GM13977 (cell line): ENCODE measurements at regions not wholly inside any gene's neighbourhood (a gene's known extent, or its start where the extent isn't known, plus 50 kb on each side); places are given as distances from the start of the nearest gene placed in this dataset.
"Not testable (repeated sequence)": the region's sequence is repeated elsewhere in the genome, so short reads cannot be mapped to it uniquely, and the experiment has no call there.

Source experiments
- DNase-seq: peaks from one replicate; pipeline ENCODE4 v3.0.0; 2012; ENCODE audit warnings: low spot score
- in situ Hi-C: fragments of 300-500 bp; cut with MboI; formaldehyde crosslinking; loops from one replicate; pipeline ENCODE4 v1.12.0; 2022; ENCODE audit warnings: low sequenced_read_pairs, low pct_unique_long_range_greater_than_20kb, mixed read lengths, inconsistent platforms; ENCODE audit not compliant: unreplicated experiment
- TF ChIP-seq, protein P1 (sequence below): IDR thresholded peaks from 2 replicates; pipeline ENCODE4 v1.5.1; 2012; ENCODE audit warnings: mild to moderate bottlenecking, control low read depth; ENCODE audit not compliant: insufficient read depth; ENCODE audit errors: extremely low read depth, missing control alignments

GRCh38 chr10:30743586-30743985 lies 114.0 kb upstream of the LYZL2 start:
- no peak for DNase-seq
- in situ Hi-C loops, result loop anchor here (25.0 kb wide), 1 partner anchor 1069 kb away; no protein-coding TSS in a partner anchor
- TF ChIP-seq, protein P1, sequence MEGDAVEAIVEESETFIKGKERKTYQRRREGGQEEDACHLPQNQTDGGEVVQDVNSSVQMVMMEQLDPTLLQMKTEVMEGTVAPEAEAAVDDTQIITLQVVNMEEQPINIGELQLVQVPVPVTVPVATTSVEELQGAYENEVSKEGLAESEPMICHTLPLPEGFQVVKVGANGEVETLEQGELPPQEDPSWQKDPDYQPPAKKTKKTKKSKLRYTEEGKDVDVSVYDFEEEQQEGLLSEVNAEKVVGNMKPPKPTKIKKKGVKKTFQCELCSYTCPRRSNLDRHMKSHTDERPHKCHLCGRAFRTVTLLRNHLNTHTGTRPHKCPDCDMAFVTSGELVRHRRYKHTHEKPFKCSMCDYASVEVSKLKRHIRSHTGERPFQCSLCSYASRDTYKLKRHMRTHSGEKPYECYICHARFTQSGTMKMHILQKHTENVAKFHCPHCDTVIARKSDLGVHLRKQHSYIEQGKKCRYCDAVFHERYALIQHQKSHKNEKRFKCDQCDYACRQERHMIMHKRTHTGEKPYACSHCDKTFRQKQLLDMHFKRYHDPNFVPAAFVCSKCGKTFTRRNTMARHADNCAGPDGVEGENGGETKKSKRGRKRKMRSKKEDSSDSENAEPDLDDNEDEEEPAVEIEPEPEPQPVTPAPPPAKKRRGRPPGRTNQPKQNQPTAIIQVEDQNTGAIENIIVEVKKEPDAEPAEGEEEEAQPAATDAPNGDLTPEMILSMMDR, result no peak

DNA sequence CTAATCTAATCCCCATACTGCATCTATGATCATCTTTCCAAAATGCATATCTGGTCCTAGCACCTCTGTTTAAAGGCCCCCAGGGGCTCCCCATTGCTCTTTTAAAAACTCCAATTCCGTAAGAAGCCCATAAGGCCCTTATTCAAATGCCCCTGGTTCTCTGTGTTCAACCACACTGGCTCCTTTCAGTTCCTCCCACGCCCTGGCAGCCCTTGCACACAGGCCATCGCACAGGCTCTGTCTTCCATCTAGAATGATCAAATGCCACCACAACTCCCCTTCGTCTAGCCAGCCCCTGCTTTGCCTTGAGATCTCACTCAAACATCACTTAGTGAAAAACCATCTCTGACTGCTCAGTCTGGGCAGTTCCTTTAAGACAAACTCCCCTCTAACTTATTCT lies 112.9 kb upstream of the LYZL2 start:
- in situ Hi-C loops, result loop anchor here (25.0 kb wide), 1 partner anchor 1070 kb away; no protein-coding TSS in a partner anchor
- TF ChIP-seq, protein P1, result no peak
- no peak for DNase-seq

- DNase-seq, result not testable (repeated sequence)
- in situ Hi-C loops, result loop anchor here (25.0 kb wide), 1 partner anchor 1072 kb away; no protein-coding TSS in a partner anchor
These were observed 111.2 kb upstream of the LYZL2 start for GRCh38 chr10:30740774-30741173.

DNA sequence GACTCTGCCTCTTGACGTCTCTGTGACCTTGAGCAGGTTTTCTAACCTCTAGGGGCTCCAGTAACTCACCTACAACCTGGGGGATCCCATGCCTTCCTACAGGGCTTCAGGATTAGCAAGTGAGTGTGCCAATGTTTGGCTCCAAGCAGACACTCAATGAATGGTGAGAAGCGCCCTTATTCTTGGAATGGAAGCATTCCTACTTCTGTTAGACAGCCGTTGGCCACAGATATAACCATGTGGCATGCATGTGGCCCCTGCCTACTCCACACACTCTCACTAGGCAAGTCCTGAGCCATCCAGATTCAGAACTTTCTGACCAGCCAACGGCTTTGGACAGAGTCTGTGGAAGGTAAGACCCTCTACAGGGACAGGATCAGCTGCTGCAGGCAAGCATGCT lies 108.9 kb upstream of the LYZL2 start:
- in situ Hi-C loops, result loop anchor here (25.0 kb wide), 1 partner anchor 1074 kb away; no protein-coding TSS in a partner anchor
- DNase-seq, result no peak
- TF ChIP-seq, protein P1, result no peak

GRCh38 chr10:30737931-30738391 lies 108.4 kb upstream of the LYZL2 start:
- in situ Hi-C loops, result loop anchor here (25.0 kb wide), 1 partner anchor 1074 kb away; no protein-coding TSS in a partner anchor
- TF ChIP-seq, protein P1, result no peak
- peak; percentile 60 for DNase-seq

GRCh38 chr10:30736685-30737232 lies 107.2 kb upstream of the LYZL2 start:
- TF ChIP-seq, protein P1, result no peak
- in situ Hi-C loops, result loop anchor here (25.0 kb wide), 1 partner anchor 1076 kb away; no protein-coding TSS in a partner anchor
- peak; percentile 56 for DNase-seq

DNA sequence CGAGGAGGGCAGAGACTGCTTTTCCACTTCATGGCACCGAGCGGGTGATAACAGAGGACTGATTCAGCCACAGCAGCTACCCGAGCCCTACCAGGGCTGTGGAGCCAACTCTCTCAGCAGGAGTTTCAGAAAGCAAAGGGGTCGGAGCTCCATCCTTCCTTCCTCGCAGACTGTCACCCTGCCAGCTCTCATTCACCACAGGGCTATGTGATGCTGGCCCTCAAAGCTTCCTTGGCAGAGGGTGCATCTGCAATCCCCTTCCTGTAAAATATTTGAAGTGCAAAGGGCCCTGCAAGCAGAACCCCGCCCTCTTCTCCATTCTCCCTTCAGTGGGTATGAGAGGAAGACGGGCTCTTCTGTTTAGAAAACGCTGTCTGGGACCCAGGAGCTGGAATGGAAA lies 105.3 kb upstream of the LYZL2 start:
- in situ Hi-C loops, result loop anchor here (25.0 kb wide), 1 partner anchor 1077 kb away; no protein-coding TSS in a partner anchor
- DNase-seq, result no peak
- TF ChIP-seq, protein P1, result no peak
